GM23338 (cell line): ENCODE measurements at regions not wholly inside any gene's neighbourhood (a gene's known extent, or its start where the extent isn't known, plus 50 kb on each side); places are given as distances from the start of the nearest gene placed in this dataset. TPM values are rescaled to one million over a fixed set of nuclear protein-coding genes. Genes with fewer than 3 reads are reported as not detected.

Experiments used
- ATAC-seq: fragments of 200-7000 bp; cut with Tn5 transposase; 3 replicates; pipeline ENCODE4 v1.9.1; 2020
- DNase-seq: peaks from one replicate; pipeline ENCODE4 v3.0.0-alpha.2; 2015; ENCODE audit warnings: low spot score
- H2AFZ ChIP-seq: fragments of 200-600 bp; sonication (generic); 2 replicates; pipeline ENCODE4 v1.8.0; 2016; ENCODE audit warnings: antibody characterized with exemption, mild to moderate bottlenecking, moderate library complexity
- H3F3A ChIP-seq: fragments of 200-600 bp; sonication (generic); replicated peaks from 2 replicates; pipeline ENCODE4 v1.8.0; 2017; ENCODE audit warnings: antibody characterized with exemption, mixed run types, low read depth
- H3K27ac ChIP-seq: fragments of 200-600 bp; sonication (generic); 2 replicates; pipeline ENCODE4 v1.6.1; 2016; ENCODE audit warnings: low read depth
- H3K27me3 ChIP-seq: fragments of 200-600 bp; sonication (generic); 2 replicates; pipeline ENCODE4 v1.8.0; 2016; ENCODE audit warnings: mild to moderate bottlenecking, mixed run types, moderate library complexity; ENCODE audit not compliant: insufficient read depth
- H3K36me3 ChIP-seq: fragments of 200-600 bp; sonication (generic); 2 replicates; pipeline ENCODE4 v1.8.0; 2016; ENCODE audit warnings: mild to moderate bottlenecking; ENCODE audit not compliant: insufficient read depth
- H3K4me1 ChIP-seq: fragments of 200-600 bp; sonication (generic); 2 replicates; pipeline ENCODE4 v1.8.0; 2016; ENCODE audit warnings: mild to moderate bottlenecking, moderate library complexity; ENCODE audit not compliant: insufficient read depth
- H3K4me2 ChIP-seq: fragments of 200-600 bp; sonication (generic); 2 replicates; pipeline ENCODE4 v1.7.1; 2017; ENCODE audit warnings: mixed run types
- H3K4me3 ChIP-seq: fragments of 200-600 bp; sonication (generic); 2 replicates; pipeline ENCODE4 v1.6.1; 2016; ENCODE audit warnings: mixed run types
- H3K79me2 ChIP-seq: fragments of 200-600 bp; sonication (generic); replicated peaks from 2 replicates; pipeline ENCODE4 v1.8.0; 2017; ENCODE audit warnings: mild to moderate bottlenecking; ENCODE audit not compliant: insufficient read depth
- H3K9me2 ChIP-seq: fragments of 200-600 bp; sonication (generic); 2 replicates; pipeline ENCODE4 v1.8.0; 2017; ENCODE audit not compliant: insufficient read depth
- H4K20me1 ChIP-seq: fragments of 200-600 bp; sonication (generic); replicated peaks from 2 replicates; pipeline ENCODE4 v1.8.0; 2017; ENCODE audit warnings: mild to moderate bottlenecking; ENCODE audit not compliant: insufficient read depth
- H3K27ac Mint-ChIP-seq: 2 replicates; pipeline ENCODE4 v1.8.0; 2020; ENCODE audit warnings: inconsistent platforms, mild to moderate bottlenecking, moderate library complexity, mixed read lengths
- H3K27me3 Mint-ChIP-seq: 3 replicates; pipeline ENCODE4 v1.8.0; 2022; ENCODE audit warnings: low read depth, mild to moderate bottlenecking, moderate library complexity, mixed read lengths, inconsistent platforms; ENCODE audit not compliant: insufficient read depth, poor library complexity
- H3K36me3 Mint-ChIP-seq: 3 replicates; pipeline ENCODE4 v1.8.0; 2021; ENCODE audit warnings: low read depth, mild to moderate bottlenecking, inconsistent platforms, moderate library complexity, mixed read lengths
- H3K4me1 Mint-ChIP-seq: 3 replicates; pipeline ENCODE4 v1.8.0; 2020; ENCODE audit warnings: mild to moderate bottlenecking, inconsistent platforms, mixed read lengths
- H3K4me3 Mint-ChIP-seq: 3 replicates; pipeline ENCODE4 v1.8.0; 2021; ENCODE audit warnings: moderate library complexity, mild to moderate bottlenecking, inconsistent platforms, mixed read lengths
- H3K9me3 Mint-ChIP-seq: 3 replicates; pipeline ENCODE4 v1.8.0; 2020; ENCODE audit warnings: moderate library complexity, mild to moderate bottlenecking, inconsistent platforms, mixed read lengths
- CREB1 ChIP-seq: fragments of 250-450 bp; sonication (Bioruptor Pico); IDR thresholded peaks from 2 replicates; pipeline ENCODE4 v1.5.0; 2020; ENCODE audit warnings: low read depth, mild to moderate bottlenecking, moderate library complexity
- EZH2phosphoT487 ChIP-seq: fragments of 200-600 bp; sonication (generic); IDR thresholded peaks from one replicate; pipeline ENCODE4 v1.8.1; 2018; ENCODE audit warnings: antibody characterized with exemption; ENCODE audit not compliant: unreplicated experiment
- JUNB ChIP-seq: IDR thresholded peaks from one replicate; pipeline ENCODE4 v1.6.1; 2016; ENCODE audit warnings: antibody characterized with exemption; ENCODE audit not compliant: unreplicated experiment
- NANOG ChIP-seq: IDR thresholded peaks from 2 replicates; pipeline ENCODE4 v1.6.1; 2016; ENCODE audit warnings: antibody characterized with exemption, borderline replicate concordance
- POLR2AphosphoS5 ChIP-seq: IDR thresholded peaks from 2 replicates; pipeline ENCODE4 v1.6.1; 2016; ENCODE audit warnings: antibody characterized with exemption, low read depth
- REST ChIP-seq: IDR thresholded peaks from one replicate; pipeline ENCODE4 v1.6.1; 2018; ENCODE audit warnings: antibody characterized with exemption; ENCODE audit not compliant: unreplicated experiment
- STAT1 ChIP-seq: IDR thresholded peaks from one replicate; pipeline ENCODE4 v1.6.1; 2016; ENCODE audit warnings: antibody characterized with exemption; ENCODE audit not compliant: unreplicated experiment
- ZNF114 ChIP-seq: fragments of 250-450 bp; sonication (Bioruptor Pico); IDR thresholded peaks from 2 replicates; pipeline ENCODE4 v1.5.0; 2020; ENCODE audit warnings: mild to moderate bottlenecking, moderate library complexity
- small RNA-seq: library from RNA; depleted of rRNA; stranded (forward); fragments of <200 nt; gene quantifications from one replicate; pipeline ENCODE3, GENCODE V24; 2014; ENCODE audit warnings: low replicate concordance

GRCh38 chr22:22032099-22032905, 49.7 kb upstream of the TOP3B start:
- Histone ChIP-seq H3K4me3 (no peak overlapping the region), H3F3A (no peaks in the 10 kb centered on the region), H4K20me1 (no peaks in the 10 kb centered on the region), H3K27ac (no peak overlapping the region), H3K4me2 (no peak overlapping the region), H3K79me2 (no peaks in the 10 kb centered on the region), H3K27me3 (peaks cover 100% of the 10 kb centered on the region), H3K4me1 (peaks cover 12% of the 10 kb centered on the region), H2AFZ (no peak overlapping the region), H3K9me2 (no peaks in the 10 kb centered on the region), H3K36me3 (no peaks in the 10 kb centered on the region)
- no peak for ATAC-seq
- peaks cover 4% of the 10 kb centered on the region for H3K4me1 Mint-ChIP-seq
- no peak overlapping the region for H3K27ac Mint-ChIP-seq
- no peak overlapping the region for H3K4me3 Mint-ChIP-seq
- H3K36me3 Mint-ChIP-seq = no peaks in the 10 kb centered on the region; the same call in 2 of the 3 replicates
- DNase-seq = no peak
- H3K9me3 Mint-ChIP-seq = no peaks in the 10 kb centered on the region
- H3K27me3 Mint-ChIP-seq = peaks cover 87% of the 10 kb centered on the region
- TF ChIP-seq REST (no peak), CREB1 (CRISPR knock-in tag) (no peak), JUNB (no peak), POLR2AphosphoS5 (no peak), NANOG (no peak), ZNF114 (CRISPR knock-in tag) (no peak), STAT1 (no peak), EZH2phosphoT487 (no peak)

Small RNA genes in the stretch of these regions (small RNA-seq; reads per million reads assigned to genes)
- gene AC245452.3 (not detected), gene AC245517.3 (not detected), gene AC245517.5 (not detected), gene IGLVIV-59 (not detected)
